SKM-1 (cell line): ENCODE measurements at regions not wholly inside any gene's neighbourhood (a gene's known extent, or its start where the extent isn't known, plus 50 kb on each side); places are given as distances from the start of the nearest gene placed in this dataset.

ENCODE experiments used
- DNase-seq: peaks from one replicate; lab custom pipeline; 2025; ENCODE audit not compliant: unreplicated experiment; lab: John Stamatoyannopoulos, UW

DNA sequence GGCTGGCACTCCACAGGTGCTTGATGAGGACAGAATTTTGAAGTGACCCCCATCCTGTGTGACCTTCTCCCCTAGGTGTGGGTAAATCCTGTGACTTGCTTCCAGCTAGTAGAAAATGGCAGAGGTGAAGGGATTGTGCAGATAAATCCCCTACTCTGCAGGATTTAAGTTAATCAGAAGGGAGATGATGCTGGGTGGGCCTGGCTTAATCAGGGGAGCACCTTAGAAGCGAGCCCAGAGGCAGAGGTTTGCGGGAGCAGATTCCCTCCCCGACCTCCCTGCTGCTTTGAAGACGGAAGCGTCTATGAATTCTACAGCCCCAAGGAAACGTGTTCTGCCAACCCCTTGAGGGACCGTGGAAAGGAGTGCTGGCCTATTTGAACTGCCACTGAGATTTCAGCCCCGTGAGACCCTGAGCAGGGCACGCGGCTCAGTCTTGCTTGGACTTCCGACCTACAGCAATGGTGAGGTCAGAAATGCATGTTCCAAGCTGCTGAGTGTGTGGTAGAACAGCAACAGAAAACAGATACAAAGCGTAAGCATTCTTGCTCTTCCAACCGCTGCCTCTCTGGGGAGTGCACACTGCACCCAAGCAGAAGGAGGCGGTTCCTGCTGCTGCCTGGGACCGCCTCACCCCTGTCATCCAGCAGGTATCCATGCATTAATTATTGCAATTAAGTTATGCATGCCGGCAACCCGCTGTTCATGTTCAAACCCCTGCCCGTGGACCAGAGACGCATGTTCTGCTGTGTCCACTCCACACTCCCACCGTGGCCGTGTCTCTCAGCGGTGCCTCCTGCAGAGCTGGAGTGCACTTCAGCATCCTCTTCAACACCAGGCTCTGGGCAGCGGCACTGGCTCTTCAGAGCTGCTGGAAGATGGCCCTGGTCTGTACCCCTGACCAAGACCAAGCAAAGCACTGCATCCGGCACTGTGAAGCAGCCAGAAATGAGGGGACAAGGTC, 54.6 kb upstream of the RXRA start:
- DNase-seq, result no peak

DNA sequence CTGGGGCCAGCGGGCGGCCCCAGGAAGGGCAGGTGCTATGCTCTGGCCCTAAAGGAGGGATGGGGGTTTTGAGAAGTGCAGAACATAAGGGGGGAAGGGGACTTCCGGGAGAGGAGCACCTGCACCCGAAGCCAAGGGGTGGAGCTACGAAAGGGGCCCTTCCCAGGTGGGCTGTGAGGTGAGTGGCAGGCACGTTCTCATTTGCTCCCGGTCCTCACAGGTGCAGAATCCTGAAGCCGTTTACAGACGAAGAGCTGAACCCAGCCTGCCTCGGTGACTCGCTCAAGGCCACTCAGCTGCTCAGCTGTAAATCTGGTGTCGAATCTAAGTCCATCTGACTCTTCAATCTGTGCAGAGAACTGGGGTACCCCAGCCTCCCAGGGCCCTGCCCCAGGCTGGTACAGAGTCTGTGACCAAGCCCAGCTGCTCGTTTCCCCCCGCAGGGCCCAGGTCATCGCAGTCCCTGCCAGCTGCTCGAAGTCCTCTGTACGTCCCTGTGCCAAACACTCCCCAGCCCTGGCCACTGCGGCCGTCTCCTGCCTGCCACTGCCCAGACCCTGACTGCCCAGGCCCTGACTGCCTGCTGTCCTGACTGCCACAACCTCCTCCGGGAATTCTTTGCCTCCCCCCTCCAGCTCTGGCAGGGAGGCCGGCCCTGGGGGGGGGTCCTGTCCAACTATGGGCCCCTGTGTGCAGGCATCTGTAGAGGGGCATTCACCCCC, 53.8 kb upstream of the RXRA start:
- DNase-seq, result no peak

GRCh38 chr9:134273647-134274046, 52.6 kb upstream of the RXRA start:
- no peak for DNase-seq

- DNase-seq, result no peak
Measured at GRCh38 chr9:134275375-134275774, 50.9 kb upstream of the RXRA start.

DNA sequence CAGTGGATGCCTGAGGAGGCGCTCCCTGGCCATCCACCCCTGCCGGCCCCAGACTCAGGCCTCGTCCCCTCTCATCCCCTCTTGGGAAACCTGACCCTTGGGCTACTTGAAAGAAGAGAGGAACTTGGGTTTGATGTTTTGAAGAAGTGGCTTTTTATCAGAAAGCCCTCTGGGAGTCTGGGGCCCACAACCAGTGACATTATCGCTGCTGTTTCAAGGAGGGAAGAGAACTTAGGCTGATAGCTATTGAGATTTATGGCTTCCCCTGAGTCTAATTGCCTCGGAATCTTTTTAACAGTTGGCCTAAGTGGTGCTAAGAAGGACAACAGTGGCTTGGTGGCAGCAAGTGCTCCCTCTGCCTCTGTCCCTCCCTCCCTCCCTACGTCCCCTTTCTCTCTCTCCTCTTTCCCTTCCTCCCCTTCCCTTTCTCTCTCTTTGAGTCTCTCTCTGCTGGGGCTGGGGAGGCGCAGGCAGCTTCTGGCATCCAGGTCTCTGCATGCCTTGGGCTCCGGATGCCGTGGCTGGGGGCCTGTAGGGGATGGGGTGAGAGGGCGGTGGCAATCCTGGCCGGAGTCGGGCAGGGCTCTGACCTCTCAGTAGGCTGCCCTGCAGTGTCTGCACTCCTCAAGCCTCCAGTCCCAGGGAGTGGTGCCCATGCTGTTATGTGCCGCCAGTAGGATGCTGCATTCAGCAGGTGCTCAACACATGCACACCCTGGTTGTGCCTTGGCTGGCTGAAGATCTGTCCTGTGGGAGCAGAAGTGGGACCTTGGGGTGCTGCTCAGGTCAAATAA, 49.6 kb upstream of the RXRA start:
- peak; percentile 85 for DNase-seq
